ENCODE measurements at regions not wholly inside any gene's neighbourhood (a gene's known extent, or its start where the extent isn't known, plus 50 kb on each side); places are given as distances from the start of the nearest gene placed in this dataset.

- TF ChIP-seq TCF4 (CRISPR knock-in tag; IDR thresholded peaks at IDR 0.05; ENCODE audit: borderline replicate concordance) (no peak), ESRRG (CRISPR knock-in tag; IDR thresholded peaks at IDR 0.05) (no peak)
Observed at GRCh38 chr22:48779211-48779643, 1048.4 kb downstream of the BRD1 start (continued).

GRCh38 chr22:48778308-48779195 is 1049.1 kb downstream of the BRD1 start:
- no peak for ATAC-seq

GRCh38 chr22:48772286-48772907 is 1055.3 kb downstream of the BRD1 start:
- no peak for TF ChIP-seq TSHZ2 (CRISPR knock-in tag; IDR thresholded peaks at IDR 0.05)
- TF ChIP-seq ZNF70 (CRISPR knock-in tag; IDR thresholded peaks at IDR 0.05), result no peak
- TF ChIP-seq RARB (CRISPR knock-in tag; IDR thresholded peaks at IDR 0.05), result no peak
- no peak for TF ChIP-seq ZNF565 (CRISPR knock-in tag; conservative IDR thresholded peaks at IDR 0.05; ENCODE audit: low read depth)
- no peak for TF ChIP-seq CREB5 (CRISPR knock-in tag; IDR thresholded peaks at IDR 0.05; ENCODE audit: low read depth)
- TF ChIP-seq CSDC2 (CRISPR knock-in tag; IDR thresholded peaks at IDR 0.05), result no peak
- ATAC-seq, result no peak

More at GRCh38 chr22:48778308-48779195, 1049.1 kb downstream of the BRD1 start:
- no peak for TF ChIP-seq CSRNP3 (CRISPR knock-in tag; IDR thresholded peaks at IDR 0.05)
- no peak for TF ChIP-seq OSR1 (CRISPR knock-in tag; IDR thresholded peaks at IDR 0.05)
- TF ChIP-seq ESRRG (CRISPR knock-in tag; IDR thresholded peaks at IDR 0.05), result no peak
- TF ChIP-seq CREB5 (CRISPR knock-in tag; IDR thresholded peaks at IDR 0.05; ENCODE audit: low read depth), result no peak
- TF ChIP-seq ZFP3 (CRISPR knock-in tag; IDR thresholded peaks at IDR 0.05), result no peak
- no peak for TF ChIP-seq TCF4 (CRISPR knock-in tag; IDR thresholded peaks at IDR 0.05; ENCODE audit: borderline replicate concordance)
- TF ChIP-seq CSDC2 (CRISPR knock-in tag; IDR thresholded peaks at IDR 0.05), result no peak
- TF ChIP-seq ZNF8 (CRISPR knock-in tag; IDR thresholded peaks at IDR 0.05), result no peak
- no peak for TF ChIP-seq BACH2 (CRISPR knock-in tag; IDR thresholded peaks at IDR 0.05; ENCODE audit: borderline replicate concordance)
- no peak for TF ChIP-seq SNAI2 (CRISPR knock-in tag; IDR thresholded peaks at IDR 0.05)
- no peak for TF ChIP-seq ARNTL (CRISPR knock-in tag; IDR thresholded peaks at IDR 0.05; ENCODE audit: borderline replicate concordance, low read depth)

- ATAC-seq, result no peak
- TF ChIP-seq CSDC2 (CRISPR knock-in tag; IDR thresholded peaks at IDR 0.05), result no peak
Observed at GRCh38 chr22:48765595-48765994, 1062.1 kb downstream of the BRD1 start.

- no peak for ATAC-seq
- TF ChIP-seq POU6F1 (CRISPR knock-in tag; IDR thresholded peaks at IDR 0.05; ENCODE audit: borderline replicate concordance, low read depth) (no peak), BACH2 (CRISPR knock-in tag; IDR thresholded peaks at IDR 0.05; ENCODE audit: borderline replicate concordance) (no peak), OSR1 (CRISPR knock-in tag; IDR thresholded peaks at IDR 0.05) (no peak), PPARA (CRISPR knock-in tag; IDR thresholded peaks at IDR 0.05; ENCODE audit: borderline replicate concordance) (no peak), ZC3H10 (CRISPR knock-in tag; IDR thresholded peaks at IDR 0.05) (no peak), SNAI2 (CRISPR knock-in tag; IDR thresholded peaks at IDR 0.05) (no peak), ESRRG (CRISPR knock-in tag; IDR thresholded peaks at IDR 0.05) (no peak), ARNTL (CRISPR knock-in tag; IDR thresholded peaks at IDR 0.05; ENCODE audit: borderline replicate concordance, low read depth) (no peak), TOX (CRISPR knock-in tag; IDR thresholded peaks at IDR 0.05; ENCODE audit: borderline replicate concordance) (no peak), CSRNP3 (CRISPR knock-in tag; IDR thresholded peaks at IDR 0.05) (no peak), PATZ1 (CRISPR knock-in tag; IDR thresholded peaks at IDR 0.05; ENCODE audit: borderline replicate concordance) (no peak)
Observed at GRCh38 chr22:48761546-48761945, 1066.1 kb downstream of the BRD1 start.

Measured in SK-N-SH treated with all-trans-retinoic acid at 6 μM for 48 hours (cell line).